ENCODE measurements at regions not wholly inside any gene's neighbourhood (a gene's known extent, or its start where the extent isn't known, plus 50 kb on each side); places are given as distances from the start of the nearest gene placed in this dataset.

DNA sequence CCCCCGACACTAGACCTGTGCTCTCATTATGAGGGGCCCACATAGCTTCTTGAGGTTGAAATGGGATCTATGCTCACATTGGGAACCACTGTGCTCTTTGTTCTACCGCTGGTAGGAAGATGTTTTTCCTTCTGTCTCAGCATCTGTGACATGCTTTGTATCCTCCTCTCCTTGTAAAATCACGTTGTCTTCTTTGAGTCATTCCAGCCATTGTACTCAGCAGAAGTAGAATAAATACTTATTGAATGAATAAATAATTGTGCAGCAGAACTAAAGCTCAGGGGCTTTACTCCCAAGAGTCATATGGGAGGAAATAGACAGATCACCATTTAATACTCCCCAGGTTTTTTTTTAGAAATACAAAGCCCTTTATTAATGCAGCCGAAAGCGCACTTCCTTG, 66.3 kb upstream of the EDEM3 start:
- TF ChIP-seq, protein P1, sequence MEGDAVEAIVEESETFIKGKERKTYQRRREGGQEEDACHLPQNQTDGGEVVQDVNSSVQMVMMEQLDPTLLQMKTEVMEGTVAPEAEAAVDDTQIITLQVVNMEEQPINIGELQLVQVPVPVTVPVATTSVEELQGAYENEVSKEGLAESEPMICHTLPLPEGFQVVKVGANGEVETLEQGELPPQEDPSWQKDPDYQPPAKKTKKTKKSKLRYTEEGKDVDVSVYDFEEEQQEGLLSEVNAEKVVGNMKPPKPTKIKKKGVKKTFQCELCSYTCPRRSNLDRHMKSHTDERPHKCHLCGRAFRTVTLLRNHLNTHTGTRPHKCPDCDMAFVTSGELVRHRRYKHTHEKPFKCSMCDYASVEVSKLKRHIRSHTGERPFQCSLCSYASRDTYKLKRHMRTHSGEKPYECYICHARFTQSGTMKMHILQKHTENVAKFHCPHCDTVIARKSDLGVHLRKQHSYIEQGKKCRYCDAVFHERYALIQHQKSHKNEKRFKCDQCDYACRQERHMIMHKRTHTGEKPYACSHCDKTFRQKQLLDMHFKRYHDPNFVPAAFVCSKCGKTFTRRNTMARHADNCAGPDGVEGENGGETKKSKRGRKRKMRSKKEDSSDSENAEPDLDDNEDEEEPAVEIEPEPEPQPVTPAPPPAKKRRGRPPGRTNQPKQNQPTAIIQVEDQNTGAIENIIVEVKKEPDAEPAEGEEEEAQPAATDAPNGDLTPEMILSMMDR (IDR thresholded peaks at IDR 0.05; ENCODE audit: low read length): no peak
- TF ChIP-seq EZH2 (IDR thresholded peaks at IDR 0.05; ENCODE audit: borderline replicate concordance, low read length): no peak

All from OCI-LY1 (cell line).